ENCODE measurements at regions not wholly inside any gene's neighbourhood (a gene's known extent, or its start where the extent isn't known, plus 50 kb on each side); places are given as distances from the start of the nearest gene placed in this dataset.

DNA sequence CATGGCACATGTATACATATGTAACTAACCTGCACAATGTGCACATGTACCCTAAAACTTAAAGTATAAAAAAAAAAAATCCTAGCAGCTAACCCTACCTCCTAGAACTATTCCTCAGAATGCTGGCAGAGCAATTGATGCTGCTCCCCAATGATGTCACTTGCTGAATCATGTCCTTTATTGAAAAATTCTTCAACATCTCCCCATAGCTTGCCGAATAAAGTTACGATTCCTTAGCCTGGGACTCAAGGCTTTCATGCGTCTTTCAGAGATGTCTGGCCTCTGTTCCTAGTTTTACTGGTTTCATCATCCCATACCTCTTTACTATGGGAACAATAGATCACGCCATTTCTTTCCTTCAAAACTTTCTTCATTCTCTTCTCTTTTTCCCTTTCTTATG is 174.7 kb upstream of the FAT1 start:
- TF ChIP-seq, protein P1, sequence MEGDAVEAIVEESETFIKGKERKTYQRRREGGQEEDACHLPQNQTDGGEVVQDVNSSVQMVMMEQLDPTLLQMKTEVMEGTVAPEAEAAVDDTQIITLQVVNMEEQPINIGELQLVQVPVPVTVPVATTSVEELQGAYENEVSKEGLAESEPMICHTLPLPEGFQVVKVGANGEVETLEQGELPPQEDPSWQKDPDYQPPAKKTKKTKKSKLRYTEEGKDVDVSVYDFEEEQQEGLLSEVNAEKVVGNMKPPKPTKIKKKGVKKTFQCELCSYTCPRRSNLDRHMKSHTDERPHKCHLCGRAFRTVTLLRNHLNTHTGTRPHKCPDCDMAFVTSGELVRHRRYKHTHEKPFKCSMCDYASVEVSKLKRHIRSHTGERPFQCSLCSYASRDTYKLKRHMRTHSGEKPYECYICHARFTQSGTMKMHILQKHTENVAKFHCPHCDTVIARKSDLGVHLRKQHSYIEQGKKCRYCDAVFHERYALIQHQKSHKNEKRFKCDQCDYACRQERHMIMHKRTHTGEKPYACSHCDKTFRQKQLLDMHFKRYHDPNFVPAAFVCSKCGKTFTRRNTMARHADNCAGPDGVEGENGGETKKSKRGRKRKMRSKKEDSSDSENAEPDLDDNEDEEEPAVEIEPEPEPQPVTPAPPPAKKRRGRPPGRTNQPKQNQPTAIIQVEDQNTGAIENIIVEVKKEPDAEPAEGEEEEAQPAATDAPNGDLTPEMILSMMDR (conservative IDR thresholded peaks at IDR 0.05; ENCODE audit: low read depth, low read length): no peak
- TF ChIP-seq EZH2 (IDR thresholded peaks at IDR 0.05; ENCODE audit: borderline replicate concordance, low read depth, low read length, poor library complexity, severe bottlenecking): no peak

Data from A673 (cell line).